Activated CD4-positive, alpha-beta T cell treated with anti-CD3 and anti-CD28 coated beads, Interleukin-2, amount 50 U/mL, for 1 hour (primary cell): ENCODE measurements at regions not wholly inside any gene's neighbourhood (a gene's known extent, or its start where the extent isn't known, plus 50 kb on each side); places are given as distances from the start of the nearest gene placed in this dataset.
"Not testable (repeated sequence)": the region's sequence is repeated elsewhere in the genome, so short reads cannot be mapped to it uniquely, and the experiment has no call there.

Source experiments
- DNase-seq: peaks from one replicate; pipeline ENCODE4 v3.0.0-alpha.2; 2020

DNA sequence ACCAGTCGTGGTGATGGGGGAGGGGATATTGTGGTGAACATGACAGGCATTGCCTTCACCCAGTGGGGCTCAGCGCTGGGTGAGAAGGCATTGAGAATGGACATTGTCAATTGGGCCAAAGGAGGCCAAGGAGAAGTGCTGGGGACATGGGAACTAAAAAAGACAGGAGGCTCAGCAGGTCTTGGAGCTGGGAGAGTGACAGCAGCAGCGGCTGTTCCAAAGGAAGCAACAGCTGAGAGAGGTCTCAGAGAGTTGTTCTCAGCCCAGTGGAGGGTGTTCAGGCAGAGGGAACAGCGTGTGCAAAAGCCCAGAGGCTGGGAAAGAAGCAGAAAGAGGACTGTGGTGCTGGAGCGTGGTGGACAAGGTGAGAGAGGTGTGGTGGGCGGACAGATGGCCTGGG lies 56.6 kb upstream of the ASNS start:
- DNase-seq = not testable (repeated sequence)

DNA sequence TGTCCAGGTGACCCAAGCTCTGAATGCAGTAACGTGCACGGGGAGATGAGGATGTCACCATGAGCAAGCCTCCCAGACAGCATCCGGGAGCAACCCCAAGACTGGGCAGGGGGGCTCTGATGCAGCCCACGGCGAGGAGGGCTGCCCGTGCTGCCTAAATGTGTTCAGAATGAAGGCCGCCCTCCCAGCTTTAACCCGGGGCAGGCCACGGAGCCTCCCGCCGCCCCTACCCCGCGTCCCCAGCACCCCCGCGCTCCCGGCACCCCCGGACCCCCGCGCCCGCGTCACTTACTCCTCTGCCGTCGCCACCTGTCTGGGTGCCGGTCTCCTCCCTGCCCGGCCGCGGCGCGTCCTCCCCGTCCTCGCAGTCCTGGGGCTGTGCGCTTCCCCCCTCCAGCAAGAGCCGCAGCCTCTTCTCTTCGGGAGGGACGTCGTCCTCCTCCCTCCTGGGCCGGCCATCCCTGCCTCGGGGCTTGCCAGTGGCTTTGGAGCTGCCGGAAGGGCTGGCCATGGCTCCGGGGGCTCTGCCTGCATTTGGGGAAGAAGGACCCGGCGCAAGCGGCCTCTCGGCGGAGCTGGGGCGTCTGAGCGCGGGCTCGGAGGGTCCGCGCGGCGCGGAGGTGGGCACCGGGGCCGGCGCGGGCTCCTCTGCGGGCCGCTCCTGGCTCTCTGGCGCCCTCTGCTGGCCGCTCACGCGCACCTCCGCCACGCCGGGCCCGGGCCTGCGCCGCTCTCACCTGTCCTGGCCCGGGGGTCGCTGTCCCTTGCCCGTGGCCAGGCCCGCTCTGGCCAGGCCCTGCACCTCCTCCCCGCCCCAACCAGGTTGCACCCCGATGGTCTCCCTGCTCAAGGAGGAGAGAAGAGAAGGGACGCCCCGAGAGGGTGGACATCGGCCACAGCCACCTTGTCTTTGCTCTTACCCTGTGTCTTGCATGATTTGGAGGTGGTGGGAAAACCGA lies 55.9 kb upstream of the ASNS start:
- peak; percentile 63 for DNase-seq
